AG04450 (cell line): ENCODE measurements at regions not wholly inside any gene's neighbourhood (a gene's known extent, or its start where the extent isn't known, plus 50 kb on each side); places are given as distances from the start of the nearest gene placed in this dataset.
A peak's percentile ranks its signal among the peaks of the same experiment; 100 is the strongest.

Source experiments
- CTCF ChIA-PET: fragments of 300-600, 350-600 bp; formaldehyde crosslinking; extraction: SDS; loops from one replicate; lab custom pipeline; 2022; ENCODE audit warnings: antibody characterized with exemption, inconsistent platforms; lab: Charles Lee
- POLR2A ChIA-PET: fragments of 350-600 bp; formaldehyde crosslinking; extraction: SDS; loops from one replicate; lab custom pipeline; 2021; ENCODE audit warnings: antibody characterized with exemption, inconsistent platforms; lab: Yijun Ruan, JAX
- DNase-seq: peaks from one replicate; pipeline ENCODE4 v3.0.0-alpha.2; 2011; ENCODE audit warnings: low read depth, low spot score
- H3K27ac ChIP-seq: one replicate; pipeline ENCODE4 v1.5.1; 2012; ENCODE audit warnings: low read depth, low read length, control low read depth
- H3K27me3 ChIP-seq: one replicate; pipeline ENCODE4 v1.6.0; 2012; ENCODE audit warnings: low read length; ENCODE audit not compliant: control insufficient read depth, insufficient read depth
- H3K4me3 ChIP-seq: 2 replicates; pipeline ENCODE4 v1.5.1; 2011; ENCODE audit warnings: mild to moderate bottlenecking, low read depth, low read length, control low read depth
- H3K9me3 ChIP-seq: 2 replicates; pipeline ENCODE4 v1.5.1; 2012; ENCODE audit warnings: low read length; ENCODE audit not compliant: control insufficient read depth, insufficient read depth
- CTCF ChIP-seq: IDR thresholded peaks from 2 replicates; pipeline ENCODE4 v1.5.1; 2011; ENCODE audit warnings: low read depth, low read length, control low read depth, inconsistent platforms

- CTCF ChIA-PET, result interaction anchor here (1.2 kb wide), 1 partner anchor 17 kb away, joined by 4 read pairs; no protein-coding TSS in a partner anchor
- H3K9me3 ChIP-seq, result no peaks in the 10 kb centered on the region; the same call in 1 of the 2 replicates
- H3K27ac ChIP-seq, result peak overlapping the region; percentile 11
- no peak for DNase-seq
- H3K4me3 ChIP-seq, result no peak overlapping the region
- no peak for TF ChIP-seq CTCF
- no peaks in the 10 kb centered on the region for H3K27me3 ChIP-seq
- POLR2A ChIA-PET, result no interaction called here
Measured at GRCh38 chr6:165906736-165907135, 243.7 kb upstream of the PDE10A start.

GRCh38 chr6:165905744-165906143 lies 242.7 kb upstream of the PDE10A start:
- TF ChIP-seq CTCF, result no peak
- POLR2A ChIA-PET, result no interaction called here
- no peak for DNase-seq
- H3K4me3 ChIP-seq, result no peak overlapping the region
- H3K27ac ChIP-seq, result no peak overlapping the region
- no peaks in the 10 kb centered on the region for H3K27me3 ChIP-seq
- CTCF ChIA-PET, result interaction anchor here (1.2 kb wide), 1 partner anchor 16 kb away, joined by 4 read pairs; no protein-coding TSS in a partner anchor
- no peaks in the 10 kb centered on the region; the same call in 1 of the 2 replicates for H3K9me3 ChIP-seq

GRCh38 chr6:165900970-165901369 lies 237.9 kb upstream of the PDE10A start:
- ChIA-PET CTCF (interaction anchor here (2.9 kb wide), 1 partner anchor 11 kb away, joined by 8 read pairs; no protein-coding TSS in a partner anchor), POLR2A (no interaction called here)
- TF ChIP-seq CTCF, result no peak
- no peaks in the 10 kb centered on the region for H3K27me3 ChIP-seq
- H3K9me3 ChIP-seq, result no peaks in the 10 kb centered on the region; the same call in 1 of the 2 replicates
- no peak overlapping the region for H3K27ac ChIP-seq
- DNase-seq, result no peak
- H3K4me3 ChIP-seq, result no peak overlapping the region

- Histone ChIP-seq H3K9me3 (no peaks in the 10 kb centered on the region; the same call in 1 of the 2 replicates), H3K27ac (no peak overlapping the region), H3K27me3 (no peaks in the 10 kb centered on the region), H3K4me3 (no peak overlapping the region)
- ChIA-PET POLR2A (no interaction called here), CTCF (interaction anchor here (2.9 kb wide), 1 partner anchor 9 kb away, joined by 8 read pairs; no protein-coding TSS in a partner anchor)
- DNase-seq, result no peak
- no peak for TF ChIP-seq CTCF
Measured at GRCh38 chr6:165899611-165900010, 236.6 kb upstream of the PDE10A start.

GRCh38 chr6:165895421-165896165 lies 232.6 kb upstream of the PDE10A start:
- no peak overlapping the region for H3K4me3 ChIP-seq
- H3K27me3 ChIP-seq, result no peaks in the 10 kb centered on the region
- H3K27ac ChIP-seq, result no peak overlapping the region
- H3K9me3 ChIP-seq, result no peaks in the 10 kb centered on the region; the same call in 1 of the 2 replicates
- ChIA-PET CTCF (interaction anchor here (1.0 to 1.5 kb wide), 2 partner anchors 10 to 203 kb away, joined by 3 to 4 read pairs; no protein-coding TSS in a partner anchor), POLR2A (no interaction called here)
- peak; percentile 17; the same call in 1 of the 2 replicates for TF ChIP-seq CTCF
- no peak for DNase-seq
